GM23248 (cell line): ENCODE measurements at regions not wholly inside any gene's neighbourhood (a gene's known extent, or its start where the extent isn't known, plus 50 kb on each side); places are given as distances from the start of the nearest gene placed in this dataset.

Experiments used
- EZH2 ChIP-seq: fragments of 200-600 bp; sonication (generic); IDR thresholded peaks from 2 replicates; pipeline ENCODE4 v1.6.1; 2018; ENCODE audit warnings: antibody characterized with exemption, mild to moderate bottlenecking; ENCODE audit not compliant: insufficient read depth, poor library complexity, severe bottlenecking
- EZH2phosphoT487 ChIP-seq: fragments of 200-600 bp; sonication (generic); IDR thresholded peaks from 2 replicates; pipeline ENCODE4 v1.6.1; 2018; ENCODE audit warnings: antibody characterized with exemption, moderate library complexity, mild to moderate bottlenecking, low read depth; ENCODE audit not compliant: insufficient read depth

DNA sequence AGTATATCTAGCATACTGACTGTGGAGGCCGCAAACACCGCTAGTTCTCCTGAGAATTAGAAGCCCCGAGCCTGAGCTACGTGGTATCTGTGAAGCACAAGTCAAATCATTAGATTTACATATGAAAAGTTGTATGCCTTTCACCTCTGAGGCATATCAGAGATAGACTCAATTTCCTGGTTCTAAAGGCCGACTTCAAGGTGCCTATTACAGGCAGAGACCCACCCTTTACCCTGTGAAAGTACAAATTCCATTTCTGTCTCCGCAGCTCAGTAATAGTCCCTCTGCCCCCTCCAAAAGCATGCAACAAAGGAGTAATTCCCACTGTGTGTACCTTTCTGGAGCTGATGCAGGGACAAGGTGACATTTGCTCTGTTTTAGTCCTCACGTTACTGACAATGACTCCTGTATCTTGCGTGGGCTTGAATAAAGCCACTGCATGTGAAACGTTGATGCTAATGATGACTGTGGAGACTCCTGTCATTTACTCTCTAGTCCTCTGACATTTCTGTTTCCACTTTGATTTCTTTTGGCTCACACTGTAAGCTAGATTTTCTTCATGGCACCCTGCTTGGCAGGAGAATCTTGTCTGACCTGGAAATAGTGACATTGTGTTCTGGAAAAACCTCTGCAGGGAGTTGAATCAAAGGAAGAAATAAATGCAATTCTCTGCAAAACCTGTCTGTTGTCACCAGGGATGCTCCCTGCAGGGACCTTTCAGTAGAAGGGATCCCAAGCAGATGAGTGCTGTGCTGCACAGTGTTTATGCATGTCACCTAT is 273.2 kb upstream of the EMCN start:
- no peak for TF ChIP-seq EZH2
- no peak for TF ChIP-seq EZH2phosphoT487
